GM04504 (cell line): ENCODE measurements at regions not wholly inside any gene's neighbourhood (a gene's known extent, or its start where the extent isn't known, plus 50 kb on each side); places are given as distances from the start of the nearest gene placed in this dataset.

Experiments
- DNase-seq: peaks from one replicate; pipeline ENCODE4 v3.0.0-alpha.2; 2012; ENCODE audit warnings: low read depth

DNA sequence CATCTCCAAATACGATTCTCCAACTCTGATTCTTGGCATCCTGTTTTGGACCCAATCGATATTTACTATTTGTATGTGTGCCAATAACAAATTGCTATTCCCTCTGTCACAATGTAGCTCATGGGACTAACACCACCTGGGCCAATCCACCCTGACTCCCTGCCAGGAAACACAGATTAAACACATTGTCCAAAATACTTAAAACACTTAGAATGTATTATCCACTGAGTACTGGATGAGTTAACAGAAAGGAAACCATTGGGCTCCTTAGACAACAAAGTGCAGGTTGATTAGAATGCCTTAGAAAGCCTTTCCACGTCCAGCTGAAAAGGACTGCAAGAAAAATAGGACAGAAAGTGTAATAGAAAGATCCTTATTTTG lies 79.4 kb upstream of the ARHGAP28 start:
- DNase-seq = no peak

DNA sequence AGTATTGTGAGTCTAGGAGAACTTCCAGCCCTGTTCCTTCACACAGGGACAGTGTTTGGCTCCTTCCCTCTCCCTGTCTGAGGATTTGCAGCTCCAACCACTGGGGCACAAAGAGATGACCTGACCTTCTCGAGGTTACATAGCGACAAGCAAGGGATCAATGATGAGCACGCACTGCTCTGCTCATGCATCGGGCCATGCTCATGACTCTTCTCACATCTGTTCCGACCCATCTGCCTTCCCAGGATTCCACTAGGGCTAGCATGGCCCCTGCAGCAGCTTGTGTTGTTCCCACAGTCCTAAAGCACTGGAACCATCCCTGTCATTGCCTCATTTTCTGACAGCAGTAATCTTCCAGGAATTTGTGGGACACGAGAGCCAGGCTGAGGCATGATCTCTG lies 78.8 kb upstream of the ARHGAP28 start:
- no peak for DNase-seq

- DNase-seq = no peak
Measured at GRCh38 chr18:6652098-6652497, 77.4 kb upstream of the ARHGAP28 start.

- DNase-seq = no peak
Measured at GRCh38 chr18:6653880-6654279, 75.6 kb upstream of the ARHGAP28 start.

DNA sequence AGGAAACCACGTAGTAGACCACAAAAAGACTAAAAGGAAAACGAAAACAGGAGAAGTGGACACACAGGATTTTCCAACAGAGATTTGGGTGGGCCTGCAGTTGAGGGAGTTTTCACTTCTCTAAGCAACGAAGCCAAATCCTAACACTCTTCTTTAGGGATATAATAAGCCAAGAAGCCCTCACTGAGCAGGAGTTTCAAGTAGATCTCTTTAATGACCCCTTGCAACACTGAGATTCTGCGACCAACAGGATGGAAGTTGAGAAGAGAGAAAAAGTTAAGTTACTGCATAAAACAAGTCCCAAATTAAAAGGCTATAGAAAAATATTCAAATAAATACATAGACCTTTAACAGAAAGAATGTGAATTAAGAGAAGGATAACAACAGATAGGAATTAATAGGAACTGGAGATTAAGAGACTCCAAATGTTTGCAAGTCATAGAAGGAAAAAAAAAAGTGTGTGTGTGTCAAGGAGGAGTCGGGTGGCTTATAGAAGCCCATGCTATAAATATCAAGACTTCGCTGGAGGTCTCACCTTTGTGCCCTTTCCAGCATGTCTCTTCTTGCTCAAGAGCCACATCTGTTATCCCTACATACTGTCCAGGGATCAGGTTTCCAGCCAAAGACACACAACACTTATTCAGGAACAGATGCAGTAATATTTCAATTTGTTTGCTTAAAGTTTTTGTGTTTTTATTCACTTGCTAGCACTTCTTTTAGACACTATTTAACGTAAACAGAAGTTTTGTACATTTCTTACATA lies 69.4 kb upstream of the ARHGAP28 start:
- DNase-seq = no peak

GRCh38 chr18:6661692-6662415 lies 67.7 kb upstream of the ARHGAP28 start:
- DNase-seq = no peak

- DNase-seq = no peak
Measured at GRCh38 chr18:6666012-6666685, 63.4 kb upstream of the ARHGAP28 start.

DNA sequence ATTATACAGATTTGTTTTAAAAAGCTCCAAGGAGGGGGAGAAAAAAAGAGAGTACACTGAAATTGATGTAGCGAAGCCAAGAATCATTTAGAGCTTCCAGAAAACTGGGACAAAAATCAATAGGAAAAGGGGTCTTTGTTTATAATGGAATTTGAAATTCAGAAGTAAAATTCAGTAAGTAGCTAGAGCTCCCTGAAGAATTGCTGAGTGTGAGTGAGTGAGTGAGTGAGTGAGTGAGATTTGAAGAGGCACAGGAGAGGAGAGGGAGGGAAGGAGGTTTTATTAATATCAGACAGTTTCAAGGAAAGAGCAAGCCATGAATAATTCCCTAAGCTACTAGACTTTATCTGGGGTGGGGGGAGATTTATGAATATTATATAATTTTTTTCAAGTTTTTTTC lies 60.7 kb upstream of the ARHGAP28 start:
- DNase-seq = no peak

- DNase-seq = no peak
Measured at GRCh38 chr18:6672821-6673308, 56.7 kb upstream of the ARHGAP28 start.

DNA sequence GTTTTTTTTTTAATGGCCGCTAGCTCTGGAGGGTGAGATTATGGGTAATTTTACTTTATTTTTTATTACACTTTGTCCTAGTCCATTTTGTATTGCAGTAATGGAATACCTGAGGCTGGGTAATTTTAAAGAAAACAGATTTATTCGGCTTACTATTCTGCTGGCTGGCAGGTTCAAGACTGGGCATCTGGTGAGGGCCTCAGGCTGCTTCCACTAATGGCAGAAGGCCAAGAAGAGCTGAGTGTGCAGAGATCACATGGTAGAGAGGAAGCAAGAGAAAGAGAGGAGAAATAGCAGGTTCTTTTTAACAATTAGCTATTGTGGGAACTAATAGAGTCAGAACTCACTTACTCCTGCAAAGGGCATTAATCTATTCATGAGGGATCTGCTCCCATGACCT lies 52.4 kb upstream of the ARHGAP28 start:
- no peak for DNase-seq

DNA sequence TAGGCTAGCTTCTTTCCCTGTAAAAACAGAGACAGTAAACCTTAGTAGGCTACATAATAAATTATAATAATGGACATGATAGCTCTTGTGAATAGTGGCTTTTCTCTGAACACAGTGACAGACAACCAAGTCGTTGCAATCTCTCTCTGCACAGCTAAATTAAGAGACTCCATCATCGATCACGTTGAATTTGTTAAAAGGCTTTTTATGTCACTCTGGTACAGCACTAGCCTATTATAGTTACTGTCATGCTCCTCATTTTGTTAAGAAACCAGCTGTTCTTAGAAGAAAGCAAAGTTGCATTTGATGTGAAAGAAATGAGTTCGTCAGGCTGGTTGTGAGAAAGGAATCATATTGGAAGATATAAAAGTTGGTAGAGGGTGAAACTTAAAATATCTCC lies 50.3 kb upstream of the ARHGAP28 start:
- no peak for DNase-seq
